Activated CD4-positive, alpha-beta T cell treated with anti-CD3 and anti-CD28 coated beads, Interleukin-2, Interleukin-6, amounts not matched to agents 100 ng/mL and 50 ng/mL, durations not matched to agents 16 hours and 8 hours (primary cell): ENCODE measurements at regions not wholly inside any gene's neighbourhood (a gene's known extent, or its start where the extent isn't known, plus 50 kb on each side); places are given as distances from the start of the nearest gene placed in this dataset.
A peak's percentile ranks its signal among the peaks of the same experiment; 100 is the strongest.

ENCODE experiments used
- DNase-seq: peaks from one replicate; pipeline ENCODE4 v3.0.0-alpha.2; 2020

GRCh38 chr5:143581649-143582048 is 178.2 kb upstream of the NR3C1 start:
- no peak for DNase-seq

GRCh38 chr5:143581147-143581546 is 177.7 kb upstream of the NR3C1 start:
- no peak for DNase-seq

GRCh38 chr5:143576711-143577484 is 173.4 kb upstream of the NR3C1 start:
- no peak for DNase-seq

GRCh38 chr5:143575286-143575685 is 171.8 kb upstream of the NR3C1 start:
- DNase-seq = no peak

- no peak for DNase-seq
These were observed 170.8 kb upstream of the NR3C1 start for GRCh38 chr5:143574236-143574635.

- DNase-seq = no peak
These were observed 170.2 kb upstream of the NR3C1 start for GRCh38 chr5:143573568-143574170.

- DNase-seq = no peak
These were observed 169.2 kb upstream of the NR3C1 start for GRCh38 chr5:143572671-143573070.

GRCh38 chr5:143571642-143572624 is 168.4 kb upstream of the NR3C1 start:
- no peak for DNase-seq

GRCh38 chr5:143570989-143571388 is 167.5 kb upstream of the NR3C1 start:
- no peak for DNase-seq

GRCh38 chr5:143569722-143570567 is 166.5 kb upstream of the NR3C1 start:
- no peak for DNase-seq

- DNase-seq = no peak
These were observed 165.8 kb upstream of the NR3C1 start for GRCh38 chr5:143569213-143569701.

GRCh38 chr5:143567583-143568504 is 164.4 kb upstream of the NR3C1 start:
- no peak for DNase-seq

- no peak for DNase-seq
These were observed 162.7 kb upstream of the NR3C1 start for GRCh38 chr5:143566139-143566538.

- DNase-seq = no peak
These were observed 160.9 kb upstream of the NR3C1 start for GRCh38 chr5:143564417-143564816.

GRCh38 chr5:143562935-143563334 is 159.4 kb upstream of the NR3C1 start:
- no peak for DNase-seq

GRCh38 chr5:143561219-143561618 is 157.7 kb upstream of the NR3C1 start:
- no peak for DNase-seq

GRCh38 chr5:143560378-143560777 is 156.9 kb upstream of the NR3C1 start:
- no peak for DNase-seq

GRCh38 chr5:143559586-143560109 is 156.2 kb upstream of the NR3C1 start:
- DNase-seq = no peak

- DNase-seq = peak; percentile 28
These were observed 154.6 kb upstream of the NR3C1 start for GRCh38 chr5:143558048-143558447.

- peak; percentile 42 for DNase-seq
These were observed 153.8 kb upstream of the NR3C1 start for GRCh38 chr5:143557061-143557818.
